Glutamatergic neuron (in vitro differentiated cells): ENCODE measurements at regions not wholly inside any gene's neighbourhood (a gene's known extent, or its start where the extent isn't known, plus 50 kb on each side); places are given as distances from the start of the nearest gene placed in this dataset.

Source experiments
- DNase-seq: peaks from one replicate; pipeline ENCODE4 v3.0.0; 2022
- H3K27ac Mint-ChIP-seq: one replicate; pipeline ENCODE4 v1.8.0; 2020; ENCODE audit warnings: mild to moderate bottlenecking, mixed read lengths, inconsistent platforms; ENCODE audit not compliant: unreplicated experiment
- H3K27me3 Mint-ChIP-seq: one replicate; pipeline ENCODE4 v1.8.0; 2020; ENCODE audit warnings: mild to moderate bottlenecking, moderate library complexity, mixed read lengths, inconsistent platforms; ENCODE audit not compliant: unreplicated experiment
- H3K36me3 Mint-ChIP-seq: one replicate; pipeline ENCODE4 v1.8.0; 2020; ENCODE audit warnings: mild to moderate bottlenecking, mixed read lengths, inconsistent platforms; ENCODE audit not compliant: unreplicated experiment
- H3K4me1 Mint-ChIP-seq: one replicate; pipeline ENCODE4 v1.8.0; 2020; ENCODE audit warnings: mild to moderate bottlenecking, low read depth, mixed read lengths, inconsistent platforms; ENCODE audit not compliant: unreplicated experiment
- H3K4me3 Mint-ChIP-seq: one replicate; pipeline ENCODE4 v1.8.0; 2020; ENCODE audit warnings: mild to moderate bottlenecking, mixed read lengths, inconsistent platforms; ENCODE audit not compliant: unreplicated experiment
- H3K9me3 Mint-ChIP-seq: one replicate; pipeline ENCODE4 v1.8.0; 2020; ENCODE audit warnings: mild to moderate bottlenecking, moderate library complexity, mixed read lengths, inconsistent platforms; ENCODE audit not compliant: unreplicated experiment
- TF ChIP-seq, protein P1 (sequence below): fragments of 200-600 bp; sonication (generic); IDR thresholded peaks from one replicate; pipeline ENCODE4 v1.5.0; 2021; ENCODE audit not compliant: partially characterized antibody, unreplicated experiment

DNA sequence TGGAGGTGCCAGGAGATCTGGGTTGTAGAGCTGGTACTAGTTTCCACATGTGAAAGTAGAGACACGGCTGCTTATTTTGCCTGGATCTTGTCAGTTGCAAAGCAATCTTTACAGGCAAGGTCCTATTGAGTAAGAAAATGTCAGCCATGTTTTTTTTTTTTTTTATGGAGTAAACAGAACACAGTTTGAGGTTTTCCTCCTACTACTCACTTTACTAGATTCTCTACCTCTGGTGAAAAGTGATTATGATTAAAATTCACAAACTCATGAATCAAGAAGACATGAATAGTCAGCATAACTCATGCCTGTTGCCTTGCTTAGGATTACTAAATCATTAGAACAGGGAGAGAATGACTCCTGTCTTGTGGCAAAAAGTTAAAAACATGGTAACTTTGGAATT is 70.1 kb upstream of the PNPT1 start:
- H3K27me3 Mint-ChIP-seq = peaks cover 3% of the 10 kb centered on the region
- no peaks in the 10 kb centered on the region for H3K4me1 Mint-ChIP-seq
- no peaks in the 10 kb centered on the region for H3K9me3 Mint-ChIP-seq
- H3K27ac Mint-ChIP-seq = no peak overlapping the region
- TF ChIP-seq, protein P1, sequence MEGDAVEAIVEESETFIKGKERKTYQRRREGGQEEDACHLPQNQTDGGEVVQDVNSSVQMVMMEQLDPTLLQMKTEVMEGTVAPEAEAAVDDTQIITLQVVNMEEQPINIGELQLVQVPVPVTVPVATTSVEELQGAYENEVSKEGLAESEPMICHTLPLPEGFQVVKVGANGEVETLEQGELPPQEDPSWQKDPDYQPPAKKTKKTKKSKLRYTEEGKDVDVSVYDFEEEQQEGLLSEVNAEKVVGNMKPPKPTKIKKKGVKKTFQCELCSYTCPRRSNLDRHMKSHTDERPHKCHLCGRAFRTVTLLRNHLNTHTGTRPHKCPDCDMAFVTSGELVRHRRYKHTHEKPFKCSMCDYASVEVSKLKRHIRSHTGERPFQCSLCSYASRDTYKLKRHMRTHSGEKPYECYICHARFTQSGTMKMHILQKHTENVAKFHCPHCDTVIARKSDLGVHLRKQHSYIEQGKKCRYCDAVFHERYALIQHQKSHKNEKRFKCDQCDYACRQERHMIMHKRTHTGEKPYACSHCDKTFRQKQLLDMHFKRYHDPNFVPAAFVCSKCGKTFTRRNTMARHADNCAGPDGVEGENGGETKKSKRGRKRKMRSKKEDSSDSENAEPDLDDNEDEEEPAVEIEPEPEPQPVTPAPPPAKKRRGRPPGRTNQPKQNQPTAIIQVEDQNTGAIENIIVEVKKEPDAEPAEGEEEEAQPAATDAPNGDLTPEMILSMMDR = no peak
- H3K4me3 Mint-ChIP-seq = no peak overlapping the region
- no peaks in the 10 kb centered on the region for H3K36me3 Mint-ChIP-seq
- DNase-seq = no peak

GRCh38 chr2:55761526-55761925 is 67.9 kb upstream of the PNPT1 start:
- no peak for DNase-seq

GRCh38 chr2:55761024-55761423 is 67.4 kb upstream of the PNPT1 start:
- no peak overlapping the region for H3K27ac Mint-ChIP-seq
- H3K27me3 Mint-ChIP-seq = peaks cover 8% of the 10 kb centered on the region
- TF ChIP-seq, protein P1 = no peak
- no peak overlapping the region for H3K4me3 Mint-ChIP-seq
- H3K4me1 Mint-ChIP-seq = peaks cover 2% of the 10 kb centered on the region
- H3K36me3 Mint-ChIP-seq = peaks cover 4% of the 10 kb centered on the region
- H3K9me3 Mint-ChIP-seq = peaks cover 7% of the 10 kb centered on the region
- DNase-seq = no peak

More at GRCh38 chr2:55761526-55761925, 67.9 kb upstream of the PNPT1 start:
- Mint-ChIP-seq H3K27ac (no peak overlapping the region), H3K36me3 (peaks cover 4% of the 10 kb centered on the region), H3K9me3 (peaks cover 7% of the 10 kb centered on the region), H3K27me3 (peaks cover 8% of the 10 kb centered on the region), H3K4me3 (no peak overlapping the region), H3K4me1 (peaks cover 2% of the 10 kb centered on the region)
- TF ChIP-seq, protein P1 = no peak

GRCh38 chr2:55760125-55760524 is 66.5 kb upstream of the PNPT1 start:
- DNase-seq = no peak
- Mint-ChIP-seq H3K9me3 (peaks cover 7% of the 10 kb centered on the region), H3K36me3 (peaks cover 4% of the 10 kb centered on the region), H3K4me1 (peaks cover 2% of the 10 kb centered on the region), H3K27me3 (peaks cover 8% of the 10 kb centered on the region), H3K27ac (no peak overlapping the region), H3K4me3 (no peak overlapping the region)
- TF ChIP-seq, protein P1 = no peak

DNA sequence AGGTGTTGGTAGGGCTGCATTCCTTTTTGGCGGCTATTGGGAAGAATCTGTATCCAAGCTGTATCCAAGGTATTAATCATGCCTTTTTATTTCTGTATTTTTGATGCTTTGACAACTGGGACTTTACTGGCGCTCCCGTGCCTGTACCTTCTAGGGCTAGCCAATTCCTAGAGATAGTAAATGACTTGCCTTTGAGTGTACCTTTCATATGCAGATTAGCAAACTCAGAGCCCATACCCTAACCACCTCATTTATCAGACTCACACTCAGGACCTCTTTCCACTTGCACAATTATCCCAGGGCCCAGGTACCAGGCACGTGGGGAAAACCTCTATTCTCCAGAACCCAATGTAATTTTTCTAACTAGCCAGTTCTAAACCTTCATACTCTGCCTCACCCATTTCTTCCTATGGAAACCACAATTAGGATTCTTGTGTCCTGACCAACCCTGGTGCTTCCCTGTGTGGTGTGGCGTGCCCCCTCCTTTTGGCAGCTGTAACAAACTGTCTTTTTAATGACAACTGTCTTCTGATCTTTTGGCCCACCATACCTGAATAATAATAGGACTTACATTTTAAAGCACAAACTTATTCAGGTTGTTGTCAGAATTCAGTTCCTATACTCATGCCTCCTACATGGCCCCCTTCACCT is 65.8 kb upstream of the PNPT1 start:
- TF ChIP-seq, protein P1 = no peak
- Mint-ChIP-seq H3K4me3 (no peak overlapping the region), H3K27ac (no peak overlapping the region), H3K27me3 (peaks cover 8% of the 10 kb centered on the region), H3K36me3 (peaks cover 4% of the 10 kb centered on the region), H3K4me1 (peaks cover 2% of the 10 kb centered on the region), H3K9me3 (peaks cover 7% of the 10 kb centered on the region)
- no peak for DNase-seq
